Thoracic aorta (tissue), 2 donors: ENCODE measurements at regions not wholly inside any gene's neighbourhood (a gene's known extent, or its start where the extent isn't known, plus 50 kb on each side); places are given as distances from the start of the nearest gene placed in this dataset.
"Not testable (repeated sequence)": the region's sequence is repeated elsewhere in the genome, so short reads cannot be mapped to it uniquely, and the experiment has no call there.

Source experiments
- ATAC-seq: fragments of 150-250 bp; one replicate; pipeline ENCODE4 v1.8.0; 2017; ENCODE audit warnings: low read depth; ENCODE audit not compliant: insufficient number of reproducible peaks, low FRiP score
- DNase-seq: peaks from one replicate; pipeline ENCODE4 v3.0.0-alpha.2; 2020; ENCODE audit warnings: low spot score
- H3K27ac ChIP-seq, 2 donors: fragments of 200-600 bp; sonication (generic); 1 replicate in 1 of 2; 2 replicates in 1 of 2; pipeline ENCODE4 v1.5.1; 2016; ENCODE audit warnings: mild to moderate bottlenecking in 2 of 2, moderate library complexity in 2 of 2
- H3K27me3 ChIP-seq: fragments of 200-600 bp; sonication (generic); replicated peaks from 2 replicates; pipeline ENCODE4 v1.6.0; 2016; ENCODE audit warnings: mild to moderate bottlenecking; ENCODE audit not compliant: insufficient read depth
- H3K36me3 ChIP-seq: fragments of 200-600 bp; sonication (generic); one replicate; pipeline ENCODE4 v1.5.1; 2016
- H3K4me1 ChIP-seq, 2 donors: fragments of 200-600 bp; sonication (generic); 1 replicate in 1 of 2; 2 replicates in 1 of 2; pipeline versions ENCODE4 v1.5.1 to v1.6.0; 2016; ENCODE audit warnings: low read depth in 2 of 2, mild to moderate bottlenecking in 1 of 2; ENCODE audit not compliant: control insufficient read depth in 1 of 2
- H3K4me3 ChIP-seq: fragments of 200-600 bp; sonication (generic); 2 replicates; pipeline ENCODE4 v1.5.1; 2016; ENCODE audit warnings: mild to moderate bottlenecking
- H3K9me3 ChIP-seq: fragments of 200-600 bp; sonication (generic); 2 replicates; pipeline ENCODE4 v1.5.1; 2016
- TF ChIP-seq, protein P1 (sequence below): fragments of 200-600 bp; sonication (generic); IDR thresholded peaks from one replicate; pipeline ENCODE4 v1.5.1; 2019; ENCODE audit warnings: antibody characterized with exemption

DNA sequence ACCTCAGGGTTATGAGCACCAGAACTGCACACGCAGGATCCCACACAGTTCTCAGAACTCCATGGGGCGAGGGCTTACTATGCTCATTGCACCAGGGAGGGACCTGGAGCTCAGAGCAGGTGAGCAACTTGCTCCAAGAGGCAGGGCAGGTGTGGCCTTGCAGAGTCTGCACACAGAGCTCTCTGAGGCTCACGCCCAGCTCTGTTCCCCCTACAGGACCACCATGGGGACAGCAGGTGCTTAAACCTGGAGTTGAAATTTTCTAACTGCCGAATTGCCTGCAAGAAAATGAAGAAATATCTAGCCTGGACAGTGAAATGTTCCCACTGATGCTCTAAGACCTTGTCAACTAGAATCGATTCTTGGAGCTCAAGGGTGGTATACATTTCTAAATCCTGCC lies 49.9 kb upstream of the MSMB start:
- not testable (repeated sequence) for ATAC-seq, H3K27ac ChIP-seq

DNA sequence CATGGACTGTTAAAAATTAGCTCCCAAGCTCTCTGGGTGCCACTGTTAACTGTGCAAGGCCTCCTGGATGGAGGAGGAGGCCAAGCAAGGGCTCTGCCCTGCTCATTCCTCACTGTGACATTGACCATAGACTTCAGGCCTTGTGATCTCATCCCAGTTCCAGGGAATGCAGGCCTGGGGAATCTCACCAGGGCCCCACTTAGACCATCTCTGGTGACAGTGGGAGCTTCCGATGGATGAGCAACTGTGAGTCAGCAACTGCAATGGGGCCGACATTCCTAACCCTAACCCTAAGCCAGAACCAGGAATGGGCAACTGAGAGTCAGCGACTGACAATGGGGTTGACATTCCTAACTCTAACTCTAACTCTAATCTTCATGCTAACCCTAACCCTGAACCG lies 50.4 kb upstream of the MSMB start:
- no peak for ATAC-seq
- TF ChIP-seq, protein P1, sequence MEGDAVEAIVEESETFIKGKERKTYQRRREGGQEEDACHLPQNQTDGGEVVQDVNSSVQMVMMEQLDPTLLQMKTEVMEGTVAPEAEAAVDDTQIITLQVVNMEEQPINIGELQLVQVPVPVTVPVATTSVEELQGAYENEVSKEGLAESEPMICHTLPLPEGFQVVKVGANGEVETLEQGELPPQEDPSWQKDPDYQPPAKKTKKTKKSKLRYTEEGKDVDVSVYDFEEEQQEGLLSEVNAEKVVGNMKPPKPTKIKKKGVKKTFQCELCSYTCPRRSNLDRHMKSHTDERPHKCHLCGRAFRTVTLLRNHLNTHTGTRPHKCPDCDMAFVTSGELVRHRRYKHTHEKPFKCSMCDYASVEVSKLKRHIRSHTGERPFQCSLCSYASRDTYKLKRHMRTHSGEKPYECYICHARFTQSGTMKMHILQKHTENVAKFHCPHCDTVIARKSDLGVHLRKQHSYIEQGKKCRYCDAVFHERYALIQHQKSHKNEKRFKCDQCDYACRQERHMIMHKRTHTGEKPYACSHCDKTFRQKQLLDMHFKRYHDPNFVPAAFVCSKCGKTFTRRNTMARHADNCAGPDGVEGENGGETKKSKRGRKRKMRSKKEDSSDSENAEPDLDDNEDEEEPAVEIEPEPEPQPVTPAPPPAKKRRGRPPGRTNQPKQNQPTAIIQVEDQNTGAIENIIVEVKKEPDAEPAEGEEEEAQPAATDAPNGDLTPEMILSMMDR: no peak
- no peak overlapping the region for H3K27ac ChIP-seq
- H3K9me3 ChIP-seq: no peaks in the 10 kb centered on the region
- H3K36me3 ChIP-seq: no peaks in the 10 kb centered on the region
- H3K27me3 ChIP-seq: no peaks in the 10 kb centered on the region
- H3K4me3 ChIP-seq: no peak overlapping the region
- DNase-seq: no peak
- no peaks in the 10 kb centered on the region for H3K4me1 ChIP-seq

More for the DNA sequence above, 49.9 kb upstream of the MSMB start:
- not testable (repeated sequence) for H3K9me3 ChIP-seq, DNase-seq, H3K36me3 ChIP-seq, H3K27me3 ChIP-seq, H3K4me1 ChIP-seq, H3K4me3 ChIP-seq

DNA sequence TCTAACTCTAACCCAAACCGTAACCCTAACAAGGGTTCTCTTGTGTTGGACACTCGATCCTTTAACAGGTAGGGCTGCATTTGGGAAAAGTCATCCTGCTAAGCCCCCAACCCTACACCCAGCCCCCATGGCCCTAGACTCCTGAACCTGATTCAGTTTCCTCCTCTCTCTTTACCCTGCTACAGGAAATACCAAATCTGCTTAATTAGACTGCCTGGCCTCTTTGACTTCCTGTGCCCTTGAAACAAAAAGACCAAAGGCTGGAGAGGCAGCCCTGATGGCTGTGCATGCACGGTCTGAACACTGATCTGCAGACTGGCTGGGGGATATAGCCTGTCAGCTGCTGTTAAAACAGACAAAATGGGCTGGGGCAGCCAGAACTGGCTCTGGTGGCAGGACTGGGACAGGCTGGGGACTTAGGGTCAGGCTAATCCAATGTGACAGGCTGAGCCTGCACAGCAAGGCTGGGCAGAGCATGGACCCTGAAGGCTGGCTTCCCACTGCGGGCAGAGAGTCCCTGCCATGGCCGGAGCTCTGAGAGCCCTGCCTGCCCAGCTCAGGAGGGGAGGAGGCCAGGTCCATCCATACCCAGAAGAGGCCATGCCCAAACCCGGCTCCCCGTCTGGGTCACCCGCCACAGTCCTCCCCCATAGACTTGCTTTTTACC lies 51.0 kb upstream of the MSMB start:
- ATAC-seq (no peak), DNase-seq (no peak)
- Histone ChIP-seq H3K27ac (no peak overlapping the region), H3K4me3 (no peak overlapping the region), H3K36me3 (no peaks in the 10 kb centered on the region), H3K4me1 (no peaks in the 10 kb centered on the region), H3K9me3 (no peaks in the 10 kb centered on the region), H3K27me3 (no peaks in the 10 kb centered on the region)
- TF ChIP-seq, protein P1: no peak

DNA sequence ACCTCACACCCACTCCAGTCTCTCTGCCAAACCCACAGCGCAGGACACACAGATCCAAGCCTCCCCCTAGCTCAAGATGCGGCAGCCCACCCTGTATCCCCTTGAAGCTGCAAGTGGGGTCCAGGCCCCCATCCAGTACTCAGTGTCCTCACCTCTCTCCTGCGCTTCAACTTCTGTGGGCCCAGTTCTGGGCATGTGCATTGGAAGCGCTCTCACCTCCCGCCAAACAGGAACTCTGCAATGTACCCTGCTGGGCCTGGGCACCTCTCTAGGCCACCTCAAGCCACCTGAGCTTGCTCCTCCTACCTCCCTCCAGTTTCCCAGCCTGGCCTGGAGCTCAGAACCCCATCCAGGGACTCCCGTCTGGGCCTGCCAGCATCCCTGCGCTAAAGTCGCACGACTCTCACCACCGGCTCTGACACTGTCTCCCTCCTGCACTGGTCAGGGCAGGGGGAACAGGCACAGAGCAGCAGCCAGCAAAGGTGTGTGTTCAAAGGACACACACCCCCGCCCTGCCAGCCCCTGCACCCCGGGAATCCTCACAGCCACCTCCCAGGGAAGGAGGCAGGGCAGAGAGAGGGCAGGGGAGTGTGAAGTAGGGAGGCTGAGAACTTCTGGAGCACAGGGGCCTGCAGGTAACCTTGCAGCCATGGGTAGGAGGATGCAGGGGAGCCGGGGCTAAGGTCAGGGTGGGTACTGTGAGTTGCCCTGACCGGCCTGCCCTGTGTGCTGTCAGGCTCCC lies 51.7 kb upstream of the MSMB start:
- no peaks in the 10 kb centered on the region for H3K27me3 ChIP-seq
- DNase-seq (no peak), ATAC-seq (no peak)
- H3K27ac ChIP-seq: no peak overlapping the region
- no peak overlapping the region for H3K4me3 ChIP-seq
- H3K4me1 ChIP-seq: no peaks in the 10 kb centered on the region
- no peaks in the 10 kb centered on the region for H3K9me3 ChIP-seq
- no peaks in the 10 kb centered on the region for H3K36me3 ChIP-seq
- TF ChIP-seq, protein P1: no peak

DNA sequence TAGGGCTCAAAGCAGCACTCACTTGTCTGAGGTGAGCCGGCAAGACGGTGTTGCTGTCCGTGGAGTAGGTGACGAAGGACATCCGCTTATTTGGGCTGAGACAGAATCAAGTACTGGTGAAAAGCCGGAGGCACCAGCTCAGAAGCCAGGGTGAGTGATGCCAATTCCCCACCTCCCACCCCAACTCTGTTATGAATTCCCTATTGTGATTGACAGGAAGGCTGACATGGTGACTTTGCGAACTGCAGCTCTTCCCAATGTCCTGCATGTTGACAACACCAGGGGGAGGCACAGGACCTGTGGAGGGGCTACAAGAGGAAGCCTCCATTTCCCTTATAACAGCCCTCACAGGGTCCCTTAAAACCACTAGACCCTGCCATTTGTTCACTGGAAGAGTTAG lies 52.3 kb upstream of the MSMB start:
- DNase-seq: no peak
- no peak overlapping the region for H3K4me3 ChIP-seq
- H3K36me3 ChIP-seq: no peaks in the 10 kb centered on the region
- no peak for ATAC-seq
- H3K27ac ChIP-seq: no peak overlapping the region
- no peaks in the 10 kb centered on the region for H3K27me3 ChIP-seq
- no peaks in the 10 kb centered on the region for H3K4me1 ChIP-seq
- TF ChIP-seq, protein P1: no peak
- no peaks in the 10 kb centered on the region for H3K9me3 ChIP-seq

DNA sequence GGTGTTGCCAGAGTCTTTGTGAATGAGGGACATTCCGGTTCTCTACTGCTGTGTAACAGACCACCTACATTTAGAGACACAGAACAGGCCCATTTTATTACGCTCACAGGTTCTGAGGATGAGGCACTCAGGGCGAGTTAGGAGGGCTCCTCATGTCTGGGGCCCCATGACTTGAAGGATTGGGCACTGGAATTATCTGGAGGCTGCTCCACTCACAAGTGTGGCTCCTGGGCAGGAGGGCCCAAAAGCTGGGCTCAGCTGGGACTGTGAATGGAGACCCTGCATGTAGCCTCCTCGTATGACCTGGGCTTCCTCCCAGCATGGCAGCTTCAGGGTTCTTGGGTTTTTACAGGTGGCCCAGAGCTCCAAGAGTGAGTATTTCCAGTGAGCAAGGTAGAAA lies 52.9 kb upstream of the MSMB start:
- not testable (repeated sequence) for DNase-seq

More for the DNA sequence above, 52.9 kb upstream of the MSMB start:
- not testable (repeated sequence) for H3K27ac ChIP-seq, H3K36me3 ChIP-seq, H3K4me3 ChIP-seq, ATAC-seq, H3K27me3 ChIP-seq, H3K9me3 ChIP-seq, H3K4me1 ChIP-seq
